Epithelial cell of proximal tubule (primary cell): ENCODE measurements at regions not wholly inside any gene's neighbourhood (a gene's known extent, or its start where the extent isn't known, plus 50 kb on each side); places are given as distances from the start of the nearest gene placed in this dataset.

ENCODE experiments used
- DNase-seq: peaks from one replicate; pipeline ENCODE4 v3.0.0-alpha.2; 2011; ENCODE audit warnings: low read depth
- H3K4me3 ChIP-seq: 2 replicates; pipeline ENCODE4 v1.5.1; 2011; ENCODE audit warnings: low read depth, mild to moderate bottlenecking, low read length
- TF ChIP-seq, protein P1 (sequence below): conservative IDR thresholded peaks from 2 replicates; pipeline ENCODE4 v1.5.1; 2012; ENCODE audit warnings: low read depth, mild to moderate bottlenecking, low read length

GRCh38 chr5:111975133-111975532, 218.1 kb upstream of the NREP start:
- no peak overlapping the region for H3K4me3 ChIP-seq
- TF ChIP-seq, protein P1, sequence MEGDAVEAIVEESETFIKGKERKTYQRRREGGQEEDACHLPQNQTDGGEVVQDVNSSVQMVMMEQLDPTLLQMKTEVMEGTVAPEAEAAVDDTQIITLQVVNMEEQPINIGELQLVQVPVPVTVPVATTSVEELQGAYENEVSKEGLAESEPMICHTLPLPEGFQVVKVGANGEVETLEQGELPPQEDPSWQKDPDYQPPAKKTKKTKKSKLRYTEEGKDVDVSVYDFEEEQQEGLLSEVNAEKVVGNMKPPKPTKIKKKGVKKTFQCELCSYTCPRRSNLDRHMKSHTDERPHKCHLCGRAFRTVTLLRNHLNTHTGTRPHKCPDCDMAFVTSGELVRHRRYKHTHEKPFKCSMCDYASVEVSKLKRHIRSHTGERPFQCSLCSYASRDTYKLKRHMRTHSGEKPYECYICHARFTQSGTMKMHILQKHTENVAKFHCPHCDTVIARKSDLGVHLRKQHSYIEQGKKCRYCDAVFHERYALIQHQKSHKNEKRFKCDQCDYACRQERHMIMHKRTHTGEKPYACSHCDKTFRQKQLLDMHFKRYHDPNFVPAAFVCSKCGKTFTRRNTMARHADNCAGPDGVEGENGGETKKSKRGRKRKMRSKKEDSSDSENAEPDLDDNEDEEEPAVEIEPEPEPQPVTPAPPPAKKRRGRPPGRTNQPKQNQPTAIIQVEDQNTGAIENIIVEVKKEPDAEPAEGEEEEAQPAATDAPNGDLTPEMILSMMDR: no peak
- no peak for DNase-seq

DNA sequence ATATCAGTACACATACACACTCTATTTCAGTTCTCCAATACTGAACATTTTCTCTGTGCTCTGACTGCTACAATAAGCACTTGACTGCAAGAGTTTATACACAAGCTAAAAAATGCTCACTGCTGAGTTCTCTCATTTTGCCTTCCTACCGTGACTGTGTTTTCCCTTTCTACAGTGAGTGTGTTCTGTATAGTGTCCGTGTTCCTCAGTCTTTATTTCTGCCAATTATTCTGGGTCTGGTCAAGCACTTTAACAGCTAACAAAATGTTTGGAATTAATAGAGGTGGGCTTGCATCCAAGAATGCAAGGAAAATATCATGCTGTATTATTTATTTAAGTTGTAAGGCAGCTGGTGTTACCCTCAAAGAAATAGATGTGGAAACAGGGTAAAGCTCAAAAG, 217.0 kb upstream of the NREP start:
- no peak overlapping the region for H3K4me3 ChIP-seq
- TF ChIP-seq, protein P1: no peak
- DNase-seq: no peak

DNA sequence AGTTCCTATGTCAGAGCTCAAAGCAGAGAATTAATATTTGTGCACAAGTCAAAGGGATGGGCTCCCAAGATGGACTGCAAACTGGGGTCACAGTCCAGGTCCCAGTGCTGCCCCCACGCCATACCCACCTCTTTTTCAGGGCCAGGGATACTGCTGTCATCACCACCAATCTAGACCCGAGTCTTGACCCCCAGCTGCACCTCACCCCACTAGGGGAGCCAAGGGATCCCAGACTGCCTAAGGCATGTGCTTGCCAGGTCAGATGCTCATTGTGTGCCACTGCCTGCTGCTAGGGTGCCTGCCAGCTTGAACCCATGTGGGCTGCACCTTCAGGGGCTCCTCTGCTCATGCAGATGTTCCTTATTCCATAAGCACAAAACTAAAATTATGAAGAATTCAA, 215.6 kb upstream of the NREP start:
- TF ChIP-seq, protein P1: no peak
- no peak for DNase-seq

GRCh38 chr5:111972080-111972479, 215.1 kb upstream of the NREP start:
- H3K4me3 ChIP-seq: no peak overlapping the region
- TF ChIP-seq, protein P1: no peak
- no peak for DNase-seq

More for the DNA sequence above, 215.6 kb upstream of the NREP start:
- no peak overlapping the region for H3K4me3 ChIP-seq

GRCh38 chr5:111968459-111968858, 211.5 kb upstream of the NREP start:
- TF ChIP-seq, protein P1: no peak
- H3K4me3 ChIP-seq: no peak overlapping the region
- no peak for DNase-seq

- DNase-seq: no peak
- no peak overlapping the region for H3K4me3 ChIP-seq
- TF ChIP-seq, protein P1: no peak
Measured at GRCh38 chr5:111967463-111967862, 210.5 kb upstream of the NREP start.

- DNase-seq: no peak
- no peak overlapping the region for H3K4me3 ChIP-seq
- TF ChIP-seq, protein P1: no peak
Measured at GRCh38 chr5:111966290-111966689, 209.3 kb upstream of the NREP start.
